H1 (cell line): ENCODE measurements at regions not wholly inside any gene's neighbourhood (a gene's known extent, or its start where the extent isn't known, plus 50 kb on each side); places are given as distances from the start of the nearest gene placed in this dataset.

Experiments
- CTCF ChIA-PET: fragments of 300-600 bp; sonication (Branson Sonifier 250); formaldehyde crosslinking; loops from one replicate; lab custom pipeline; 2021; ENCODE audit not compliant: partially characterized antibody; lab: Charles Lee
- POLR2A ChIA-PET: fragments of 300-600 bp; sonication (Branson Sonifier 250); formaldehyde crosslinking; loops from one replicate; lab custom pipeline; 2021; ENCODE audit warnings: inconsistent platforms; ENCODE audit not compliant: partially characterized antibody; lab: Charles Lee
- DNase-seq, 2 experiments: peaks; one replicate each; pipeline versions ENCODE4 v3.0.0 to v3.0.0-alpha.2; 2010 to 2022; ENCODE audit warnings: low spot score in 2 of 2, low read depth in 1 of 2, mixed read lengths in 1 of 2
- FAIRE-seq: peaks from 2 replicates; lab custom pipeline; 2011; peaks lifted over from hg19 to GRCh38; lab: Jason Lieb, UNC
- H2AFZ ChIP-seq: 2 replicates; pipeline ENCODE4 v1.8.1; 2012; ENCODE audit warnings: low read length, inconsistent platforms
- H2AK5ac ChIP-seq: 2 replicates; pipeline ENCODE4 v1.6.1; 2013; ENCODE audit warnings: low read depth, low read length
- H2BK120ac ChIP-seq: replicated peaks from 2 replicates; pipeline ENCODE3; 2013; ENCODE audit warnings: low read depth, low read length, inconsistent platforms
- H2BK12ac ChIP-seq: 2 replicates; pipeline ENCODE4 v1.6.1; 2013; ENCODE audit warnings: low read depth, low read length
- H2BK15ac ChIP-seq: 2 replicates; pipeline ENCODE4 v1.6.1; 2013; ENCODE audit warnings: low read length
- H2BK20ac ChIP-seq: 2 replicates; pipeline ENCODE4 v1.6.1; 2013; ENCODE audit warnings: low read length
- H2BK5ac ChIP-seq: 2 replicates; pipeline ENCODE4 v1.6.1; 2013; ENCODE audit warnings: low read depth, low read length
- H3K14ac ChIP-seq: 2 replicates; pipeline ENCODE4 v1.6.1; 2013; ENCODE audit warnings: inconsistent platforms; ENCODE audit not compliant: insufficient read length
- H3K18ac ChIP-seq: 2 replicates; pipeline ENCODE4 v1.6.1; 2013; ENCODE audit warnings: low read length; ENCODE audit errors: extremely low read depth
- H3K23ac ChIP-seq: 2 replicates; pipeline ENCODE4 v1.6.1; 2013; ENCODE audit warnings: inconsistent platforms; ENCODE audit not compliant: insufficient read length
- H3K23me2 ChIP-seq: 2 replicates; pipeline ENCODE4 v1.6.1; 2013; ENCODE audit warnings: low read depth, low read length
- H3K27ac ChIP-seq: 2 replicates; pipeline ENCODE4 v1.6.1; 2011; ENCODE audit warnings: low read depth, low read length, inconsistent platforms
- H3K27me3 ChIP-seq, 4 experiments: replicated peaks in 1 of 4; 1 replicate in 1 of 4; 2 replicates in 3 of 4; pipeline versions ENCODE4 v1.6.1 to v1.8.1; 2011 to 2013; ENCODE audit warnings: low read length in 3 of 4, mild to moderate bottlenecking in 3 of 4, inconsistent platforms in 2 of 4, mixed read lengths in 2 of 4, moderate library complexity in 1 of 4; ENCODE audit not compliant: control insufficient read depth in 3 of 4, insufficient read depth in 3 of 4; ENCODE audit errors: extremely low read depth in 1 of 4
- H3K36me3 ChIP-seq, 4 experiments: 2 replicates each; pipeline versions ENCODE4 v1.6.1 to v1.8.1; 2011 to 2013; ENCODE audit warnings: mild to moderate bottlenecking in 4 of 4, low read length in 3 of 4, moderate library complexity in 2 of 4, control low read depth in 1 of 4, inconsistent platforms in 1 of 4; ENCODE audit not compliant: insufficient read depth in 4 of 4, control insufficient read depth in 2 of 4
- H3K4ac ChIP-seq: replicated peaks from 2 replicates; pipeline ENCODE3; 2013; ENCODE audit warnings: low read length, low read depth, mixed read lengths, inconsistent platforms; ENCODE audit not compliant: insufficient read length
- H3K4me1 ChIP-seq, 4 experiments: replicated peaks in 1 of 4; 1 replicate in 1 of 4; 2 replicates in 3 of 4; pipeline versions ENCODE4 v1.6.1 to v1.8.1; 2011 to 2013; ENCODE audit warnings: low read length in 3 of 4, inconsistent platforms in 2 of 4, mixed read lengths in 1 of 4; ENCODE audit not compliant: insufficient read depth in 4 of 4, control insufficient read depth in 3 of 4
- H3K4me2 ChIP-seq, 2 experiments: 2 replicates each; pipeline versions ENCODE4 v1.6.1 to v1.8.1; 2011 to 2013; ENCODE audit warnings: low read depth in 2 of 2, low read length in 2 of 2, control low read depth in 1 of 2, inconsistent platforms in 1 of 2, mild to moderate bottlenecking in 1 of 2; ENCODE audit not compliant: insufficient read depth in 1 of 2
- H3K4me3 ChIP-seq, 4 experiments: fragments of 200-600, 300-600 bp in 1 of 4; sonication (generic), shearing (Covaris generic), sonication (Bioruptor Twin) in 1 of 4; 2 replicates each; pipeline versions ENCODE4 v1.5.1 to v1.8.1; 2011 to 2016; ENCODE audit warnings: low read length in 4 of 4, low read depth in 3 of 4, control low read depth in 2 of 4, inconsistent platforms in 2 of 4, mild to moderate bottlenecking in 2 of 4, mixed read lengths in 1 of 4, moderate library complexity in 1 of 4; ENCODE audit not compliant: insufficient read depth in 2 of 4; ENCODE audit errors: extremely low read depth in 1 of 4
- H3K56ac ChIP-seq: replicated peaks from 2 replicates; pipeline ENCODE3; 2013; ENCODE audit warnings: low read depth, mild to moderate bottlenecking, mixed read lengths, low read length, inconsistent platforms; ENCODE audit not compliant: insufficient read length
- H3K79me1 ChIP-seq: 2 replicates; pipeline ENCODE4 v1.6.1; 2013; ENCODE audit warnings: low read depth, low read length, control low read depth
- H3K79me2 ChIP-seq, 2 experiments: 2 replicates each; pipeline versions ENCODE4 v1.6.1 to v1.8.1; 2012 to 2013; ENCODE audit warnings: low read length in 2 of 2, mild to moderate bottlenecking in 2 of 2, inconsistent platforms in 1 of 2; ENCODE audit not compliant: insufficient read depth in 2 of 2, control insufficient read depth in 1 of 2
- H3K9ac ChIP-seq, 4 experiments: replicated peaks in 1 of 4; 1 replicate in 1 of 4; 2 replicates in 3 of 4; pipeline versions ENCODE4 v1.6.1 to v1.8.1; 2011 to 2013; ENCODE audit warnings: low read depth in 3 of 4, low read length in 3 of 4, control low read depth in 2 of 4, mild to moderate bottlenecking in 2 of 4, moderate library complexity in 2 of 4, inconsistent platforms in 1 of 4; ENCODE audit errors: extremely low read depth in 1 of 4
- H3K9me3 ChIP-seq, 2 experiments: 2 replicates each; pipeline versions ENCODE4 v1.6.1 to v1.8.1; 2012 to 2013; ENCODE audit warnings: mild to moderate bottlenecking in 2 of 2, moderate library complexity in 2 of 2, control low read depth in 1 of 2, inconsistent platforms in 1 of 2, low read depth in 1 of 2, low read length in 1 of 2, mixed read lengths in 1 of 2; ENCODE audit not compliant: insufficient read depth in 2 of 2
- H4K20me1 ChIP-seq, 2 experiments: replicated peaks in 1 of 2; 2 replicates each; pipeline versions ENCODE3 to v1.8.1; 2011 to 2013; ENCODE audit warnings: inconsistent platforms in 2 of 2, low read length in 2 of 2, mild to moderate bottlenecking in 1 of 2; ENCODE audit not compliant: insufficient read depth in 2 of 2, control insufficient read depth in 1 of 2
- H4K5ac ChIP-seq: 2 replicates; pipeline ENCODE4 v1.6.1; 2013; ENCODE audit warnings: low read length, low read depth, mixed read lengths, inconsistent platforms; ENCODE audit not compliant: insufficient read length
- H4K8ac ChIP-seq: 2 replicates; pipeline ENCODE4 v1.8.0; 2013; ENCODE audit warnings: mild to moderate bottlenecking, moderate library complexity, low read length, inconsistent platforms; ENCODE audit not compliant: insufficient read depth; ENCODE audit errors: extremely low read depth
- H4K91ac ChIP-seq: replicated peaks from 2 replicates; pipeline ENCODE3; 2013; ENCODE audit warnings: low read length, mixed read lengths, inconsistent platforms; ENCODE audit not compliant: insufficient read length
- RBBP5 ChIP-seq: IDR thresholded peaks from 2 replicates; pipeline ENCODE4 v1.7.1; 2012; ENCODE audit warnings: low read depth, mild to moderate bottlenecking, inconsistent platforms, low read length, moderate library complexity, borderline replicate concordance
- WGBS, 2 experiments: shearing (Covaris generic) in 1 of 2; methylation state at CpG; one replicate each; pipeline versions ENCODE4 v1.1.6 to v1.1.7; 2013 to 2015; ENCODE audit warnings: low lambda C conversion rate in 2 of 2, mixed read lengths in 2 of 2, inconsistent platforms in 1 of 2, low coverage in 1 of 2, missing lambda C conversion rate in 1 of 2; ENCODE audit not compliant: insufficient replicate concordance in 2 of 2, insufficient coverage in 1 of 2, insufficient read length in 1 of 2; ENCODE audit errors: extremely low coverage in 1 of 2, missing lambda C conversion rate in 1 of 2; 5-methylcytosine and 5-hydroxymethylcytosine counted together

DNA sequence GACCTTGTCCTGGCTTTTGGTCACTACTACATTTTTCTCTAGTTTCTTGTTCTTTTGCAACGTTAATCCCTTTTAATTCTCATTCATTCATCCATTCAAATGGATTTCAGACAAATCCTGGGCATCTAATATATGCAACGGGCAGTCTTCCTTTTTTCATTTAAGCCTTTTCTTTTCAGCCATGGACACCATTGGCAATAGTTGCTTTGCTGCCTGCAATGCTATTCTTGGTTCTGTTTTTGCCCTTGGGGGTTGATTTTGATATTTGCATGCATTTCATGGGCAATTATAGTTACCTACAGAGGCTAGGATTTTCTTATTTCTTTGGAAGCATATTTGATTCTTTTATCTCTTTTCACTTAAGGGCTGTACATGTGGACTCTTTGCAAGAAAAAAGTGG is 180.5 kb upstream of the ARX start:
- no peak overlapping the region for H3K4me2 ChIP-seq
- no peak overlapping the region for H3K56ac ChIP-seq
- no peaks in the 10 kb centered on the region for H3K79me1 ChIP-seq
- no peaks in the 10 kb centered on the region for H3K36me3 ChIP-seq
- no peaks in the 10 kb centered on the region for H3K4me1 ChIP-seq
- H3K27me3 ChIP-seq = no peaks in the 10 kb centered on the region
- no peak overlapping the region for H3K27ac ChIP-seq
- WGBS, 2 experiments = 59% methylated on average over 2 of the region's 2 CpGs; no CpG with 5 or more reads in 1 of the 2 experiments
- no peak overlapping the region for H2AK5ac ChIP-seq
- H2BK20ac ChIP-seq = no peak overlapping the region
- H2BK5ac ChIP-seq = no peak overlapping the region
- H3K23ac ChIP-seq = no peak overlapping the region
- no peak overlapping the region for H3K4me3 ChIP-seq
- H3K14ac ChIP-seq = no peak overlapping the region
- H4K20me1 ChIP-seq = no peaks in the 10 kb centered on the region
- FAIRE-seq (no peak), DNase-seq (no peak)
- no peak overlapping the region for H4K5ac ChIP-seq
- H3K9ac ChIP-seq = no peak overlapping the region
- no peak overlapping the region for H4K91ac ChIP-seq
- no peaks in the 10 kb centered on the region for H3K9me3 ChIP-seq
- H3K4ac ChIP-seq = no peak overlapping the region
- no peak overlapping the region for H2BK15ac ChIP-seq
- no peaks in the 10 kb centered on the region for H3K79me2 ChIP-seq
- POLR2A ChIA-PET = no interaction called here
- H2BK120ac ChIP-seq = no peak overlapping the region
- H2BK12ac ChIP-seq = no peak overlapping the region
- H3K18ac ChIP-seq = no peak overlapping the region
- no peak overlapping the region for H4K8ac ChIP-seq
- CTCF ChIA-PET = interaction anchor here (0.9 kb wide), 1 partner anchor 8 kb away, joined by 3 read pairs; no protein-coding TSS in a partner anchor
- H3K23me2 ChIP-seq = no peaks in the 10 kb centered on the region
- H2AFZ ChIP-seq = no peak overlapping the region
- no peak for TF ChIP-seq RBBP5
